ENCODE measurements at regions not wholly inside any gene's neighbourhood (a gene's known extent, or its start where the extent isn't known, plus 50 kb on each side); places are given as distances from the start of the nearest gene placed in this dataset.
"Not testable (repeated sequence)": the region's sequence is repeated elsewhere in the genome, so short reads cannot be mapped to it uniquely, and the experiment has no call there.

GRCh38 chr7:124100190-124100589 is 67.3 kb upstream of the TMEM229A start:
- TF ChIP-seq CTCF (IDR thresholded peaks at IDR 0.05; ENCODE audit: low read length) (no peak), EZH2 (IDR thresholded peaks at IDR 0.05; ENCODE audit: borderline replicate concordance, low read length) (no peak)
- no peaks in the 10 kb centered on the region for H3K9me3 ChIP-seq (ENCODE audit: low read length)
- H3K27ac ChIP-seq (ENCODE audit: low read depth, low read length, poor library complexity, severe bottlenecking): no peak overlapping the region
- H3K9me2 ChIP-seq (ENCODE audit: low read depth, low read length): no peaks in the 10 kb centered on the region
- no peak overlapping the region for H2AFZ ChIP-seq (ENCODE audit: low read length)
- no peaks in the 10 kb centered on the region for H4K20me1 ChIP-seq (ENCODE audit: insufficient read depth, low read length)
- H3K4me1 ChIP-seq (ENCODE audit: insufficient read depth, low read length, severe bottlenecking): no peaks in the 10 kb centered on the region
- no peaks in the 10 kb centered on the region for H3K79me2 ChIP-seq (ENCODE audit: insufficient read depth, low read length)
- no peaks in the 10 kb centered on the region for H3K27me3 ChIP-seq (ENCODE audit: insufficient read depth, low read length)
- no peak overlapping the region for H3K9ac ChIP-seq (ENCODE audit: low read length)
- no peak overlapping the region for H3K4me2 ChIP-seq (ENCODE audit: low read length)
- H3K4me3 ChIP-seq (ENCODE audit: low read depth, low read length, poor library complexity, severe bottlenecking): no peak overlapping the region
- H3F3A ChIP-seq (ENCODE audit: insufficient read depth, low read length): no peaks in the 10 kb centered on the region
- H3K36me3 ChIP-seq (ENCODE audit: insufficient read depth, low read length): no peaks in the 10 kb centered on the region

- not testable (repeated sequence) for H3K79me2 ChIP-seq (ENCODE audit: insufficient read depth, low read length); H3K4me1 ChIP-seq (ENCODE audit: insufficient read depth, low read length, severe bottlenecking); H4K20me1 ChIP-seq (ENCODE audit: insufficient read depth, low read length); H3K9me3 ChIP-seq (ENCODE audit: low read length); H3K9me2 ChIP-seq (ENCODE audit: low read depth, low read length); H3K36me3 ChIP-seq (ENCODE audit: insufficient read depth, low read length); H3F3A ChIP-seq (ENCODE audit: insufficient read depth, low read length); H3K27ac ChIP-seq (ENCODE audit: low read depth, low read length, poor library complexity, severe bottlenecking); H3K9ac ChIP-seq (ENCODE audit: low read length); H2AFZ ChIP-seq (ENCODE audit: low read length); H3K4me2 ChIP-seq (ENCODE audit: low read length); H3K27me3 ChIP-seq (ENCODE audit: insufficient read depth, low read length); H3K4me3 ChIP-seq (ENCODE audit: low read depth, low read length, poor library complexity, severe bottlenecking)
Measured at GRCh38 chr7:124099585-124099984, 66.7 kb upstream of the TMEM229A start.

GRCh38 chr7:124089621-124090020 is 56.8 kb upstream of the TMEM229A start:
- no peak overlapping the region for H3K4me3 ChIP-seq (ENCODE audit: low read depth, low read length, poor library complexity, severe bottlenecking)
- TF ChIP-seq EZH2 (IDR thresholded peaks at IDR 0.05; ENCODE audit: borderline replicate concordance, low read length): no peak
- no peak for TF ChIP-seq CTCF (IDR thresholded peaks at IDR 0.05; ENCODE audit: low read length)
- H3F3A ChIP-seq (ENCODE audit: insufficient read depth, low read length): no peaks in the 10 kb centered on the region

GRCh38 chr7:124088590-124088989 is 55.7 kb upstream of the TMEM229A start:
- H3F3A ChIP-seq (ENCODE audit: insufficient read depth, low read length): no peaks in the 10 kb centered on the region
- H2AFZ ChIP-seq (ENCODE audit: low read length): no peak overlapping the region
- no peaks in the 10 kb centered on the region for H4K20me1 ChIP-seq (ENCODE audit: insufficient read depth, low read length)
- H3K27ac ChIP-seq (ENCODE audit: low read depth, low read length, poor library complexity, severe bottlenecking): no peak overlapping the region
- no peaks in the 10 kb centered on the region for H3K9me3 ChIP-seq (ENCODE audit: low read length)
- no peak overlapping the region for H3K4me3 ChIP-seq (ENCODE audit: low read depth, low read length, poor library complexity, severe bottlenecking)
- no peak overlapping the region for H3K9ac ChIP-seq (ENCODE audit: low read length)
- no peaks in the 10 kb centered on the region for H3K36me3 ChIP-seq (ENCODE audit: insufficient read depth, low read length)
- H3K9me2 ChIP-seq (ENCODE audit: low read depth, low read length): no peaks in the 10 kb centered on the region
- no peaks in the 10 kb centered on the region for H3K4me1 ChIP-seq (ENCODE audit: insufficient read depth, low read length, severe bottlenecking)
- no peaks in the 10 kb centered on the region for H3K27me3 ChIP-seq (ENCODE audit: insufficient read depth, low read length)
- H3K4me2 ChIP-seq (ENCODE audit: low read length): no peak overlapping the region
- no peaks in the 10 kb centered on the region for H3K79me2 ChIP-seq (ENCODE audit: insufficient read depth, low read length)
- TF ChIP-seq EZH2 (IDR thresholded peaks at IDR 0.05; ENCODE audit: borderline replicate concordance, low read length) (no peak), CTCF (IDR thresholded peaks at IDR 0.05; ENCODE audit: low read length) (no peak)

More at GRCh38 chr7:124089621-124090020, 56.8 kb upstream of the TMEM229A start:
- no peaks in the 10 kb centered on the region for H3K79me2 ChIP-seq (ENCODE audit: insufficient read depth, low read length)
- no peak overlapping the region for H3K4me2 ChIP-seq (ENCODE audit: low read length)
- H3K27me3 ChIP-seq (ENCODE audit: insufficient read depth, low read length): no peaks in the 10 kb centered on the region
- H3K27ac ChIP-seq (ENCODE audit: low read depth, low read length, poor library complexity, severe bottlenecking): no peak overlapping the region
- H2AFZ ChIP-seq (ENCODE audit: low read length): no peak overlapping the region
- no peaks in the 10 kb centered on the region for H3K4me1 ChIP-seq (ENCODE audit: insufficient read depth, low read length, severe bottlenecking)
- no peaks in the 10 kb centered on the region for H3K36me3 ChIP-seq (ENCODE audit: insufficient read depth, low read length)
- H3K9ac ChIP-seq (ENCODE audit: low read length): no peak overlapping the region
- no peaks in the 10 kb centered on the region for H3K9me3 ChIP-seq (ENCODE audit: low read length)
- H4K20me1 ChIP-seq (ENCODE audit: insufficient read depth, low read length): no peaks in the 10 kb centered on the region
- no peaks in the 10 kb centered on the region for H3K9me2 ChIP-seq (ENCODE audit: low read depth, low read length)

All from OCI-LY1 (cell line).